ENCODE measurements at regions not wholly inside any gene's neighbourhood (a gene's known extent, or its start where the extent isn't known, plus 50 kb on each side); places are given as distances from the start of the nearest gene placed in this dataset.

GRCh38 chr6:15027472-15027871, 218.4 kb upstream of the JARID2 start:
- Histone ChIP-seq H3K27me3 (ENCODE audit: control insufficient read depth, insufficient read depth, low read length) (no peaks in the 10 kb centered on the region), H3K4me3 (replicated peaks in 1 of 4; ENCODE audit: control extremely low read depth in 1 of 4, insufficient read depth in 1 of 4, low read depth in 3 of 4, low read length in 4 of 4) (no peak overlapping the region), H3K9ac (ENCODE audit: insufficient read depth, low read length) (no peak overlapping the region), H3K36me3 (ENCODE audit: control insufficient read depth, insufficient read depth, low read length) (no peaks in the 10 kb centered on the region), H3K9me3 (ENCODE audit: control insufficient read depth, insufficient read depth, low read depth, low read length) (no peaks in the 10 kb centered on the region), H4K20me1 (ENCODE audit: control insufficient read depth, extremely low read depth, insufficient read depth, low read length) (no peaks in the 10 kb centered on the region), H3K4me2 (ENCODE audit: extremely low read depth, insufficient read depth, low read length) (no peak overlapping the region), H3K79me2 (ENCODE audit: control insufficient read depth, insufficient read depth, low read length) (no peaks in the 10 kb centered on the region), H2AFZ (ENCODE audit: low read length) (no peak overlapping the region), H3K4me1 (ENCODE audit: control insufficient read depth, extremely low read depth, insufficient read depth, low read length) (no peaks in the 10 kb centered on the region), H3K27ac (ENCODE audit: insufficient read depth, low read length) (no peak overlapping the region)
- DNase-seq (ENCODE audit: low read depth in 2 of 2), result no peak
- TF ChIP-seq EZH2 (IDR thresholded peaks at IDR 0.05; ENCODE audit: low read length, missing control alignments) (no peak), CTCF (conservative IDR thresholded peaks at IDR 0.05 in 1 of 2, IDR thresholded peaks at IDR 0.05 in 1 of 2; ENCODE audit: low read depth in 1 of 2, low read length in 2 of 2) (no peak)

GRCh38 chr6:15032015-15032414, 213.9 kb upstream of the JARID2 start:
- DNase-seq (ENCODE audit: low read depth in 2 of 2), result no peak
- H3K9me3 ChIP-seq (ENCODE audit: control insufficient read depth, insufficient read depth, low read depth, low read length), result no peaks in the 10 kb centered on the region
- H3K4me3 ChIP-seq (replicated peaks in 1 of 4; ENCODE audit: control extremely low read depth in 1 of 4, insufficient read depth in 1 of 4, low read depth in 3 of 4, low read length in 4 of 4), result no peak overlapping the region
- no peaks in the 10 kb centered on the region for H3K36me3 ChIP-seq (ENCODE audit: control insufficient read depth, insufficient read depth, low read length)
- no peaks in the 10 kb centered on the region for H3K4me1 ChIP-seq (ENCODE audit: control insufficient read depth, extremely low read depth, insufficient read depth, low read length)
- H3K27me3 ChIP-seq (ENCODE audit: control insufficient read depth, insufficient read depth, low read length), result no peaks in the 10 kb centered on the region
- H3K9ac ChIP-seq (ENCODE audit: insufficient read depth, low read length), result no peak overlapping the region
- H3K4me2 ChIP-seq (ENCODE audit: extremely low read depth, insufficient read depth, low read length), result no peak overlapping the region
- H3K79me2 ChIP-seq (ENCODE audit: control insufficient read depth, insufficient read depth, low read length), result no peaks in the 10 kb centered on the region
- H2AFZ ChIP-seq (ENCODE audit: low read length), result no peak overlapping the region
- H3K27ac ChIP-seq (ENCODE audit: insufficient read depth, low read length), result no peak overlapping the region
- TF ChIP-seq CTCF (conservative IDR thresholded peaks at IDR 0.05 in 1 of 2, IDR thresholded peaks at IDR 0.05 in 1 of 2; ENCODE audit: low read depth in 1 of 2, low read length in 2 of 2) (no peak), EZH2 (IDR thresholded peaks at IDR 0.05; ENCODE audit: low read length, missing control alignments) (no peak)
- no peaks in the 10 kb centered on the region for H4K20me1 ChIP-seq (ENCODE audit: control insufficient read depth, extremely low read depth, insufficient read depth, low read length)

- DNase-seq (ENCODE audit: low read depth in 2 of 2), result no peak
- no peak overlapping the region for H3K4me3 ChIP-seq (replicated peaks in 1 of 4; ENCODE audit: control extremely low read depth in 1 of 4, insufficient read depth in 1 of 4, low read depth in 3 of 4, low read length in 4 of 4)
- no peak overlapping the region for H3K4me2 ChIP-seq (ENCODE audit: extremely low read depth, insufficient read depth, low read length)
- no peaks in the 10 kb centered on the region for H4K20me1 ChIP-seq (ENCODE audit: control insufficient read depth, extremely low read depth, insufficient read depth, low read length)
- H2AFZ ChIP-seq (ENCODE audit: low read length), result no peak overlapping the region
- no peaks in the 10 kb centered on the region for H3K4me1 ChIP-seq (ENCODE audit: control insufficient read depth, extremely low read depth, insufficient read depth, low read length)
- H3K9me3 ChIP-seq (ENCODE audit: control insufficient read depth, insufficient read depth, low read depth, low read length), result no peaks in the 10 kb centered on the region
- no peak overlapping the region for H3K9ac ChIP-seq (ENCODE audit: insufficient read depth, low read length)
- no peak for TF ChIP-seq CTCF (conservative IDR thresholded peaks at IDR 0.05 in 1 of 2, IDR thresholded peaks at IDR 0.05 in 1 of 2; ENCODE audit: low read depth in 1 of 2, low read length in 2 of 2)
- TF ChIP-seq EZH2 (IDR thresholded peaks at IDR 0.05; ENCODE audit: low read length, missing control alignments), result no peak
- H3K79me2 ChIP-seq (ENCODE audit: control insufficient read depth, insufficient read depth, low read length), result no peaks in the 10 kb centered on the region
- H3K27me3 ChIP-seq (ENCODE audit: control insufficient read depth, insufficient read depth, low read length), result no peaks in the 10 kb centered on the region
- H3K27ac ChIP-seq (ENCODE audit: insufficient read depth, low read length), result no peak overlapping the region
- H3K36me3 ChIP-seq (ENCODE audit: control insufficient read depth, insufficient read depth, low read length), result no peaks in the 10 kb centered on the region
Measured at GRCh38 chr6:15033850-15034203, 212.0 kb upstream of the JARID2 start.
